ENCODE measurements at regions not wholly inside any gene's neighbourhood (a gene's known extent, or its start where the extent isn't known, plus 50 kb on each side); places are given as distances from the start of the nearest gene placed in this dataset.
"Not testable (repeated sequence)": the region's sequence is repeated elsewhere in the genome, so short reads cannot be mapped to it uniquely, and the experiment has no call there.

GRCh38 chr5:154652746-154653417 lies 102.3 kb upstream of the LARP1 start:
- no peak for DNase-seq

- not testable (repeated sequence) for DNase-seq
Measured at GRCh38 chr5:154651795-154652194, 103.4 kb upstream of the LARP1 start.

- no peak for DNase-seq
Measured at GRCh38 chr5:154648706-154649105, 106.5 kb upstream of the LARP1 start.

GRCh38 chr5:154648229-154648628 lies 106.9 kb upstream of the LARP1 start:
- no peak for DNase-seq

- DNase-seq = no peak
Measured at GRCh38 chr5:154647761-154648145, 107.4 kb upstream of the LARP1 start.

- no peak for DNase-seq
Measured at GRCh38 chr5:154647114-154647760, 107.9 kb upstream of the LARP1 start.

- DNase-seq = no peak
Measured at GRCh38 chr5:154646745-154647113, 108.4 kb upstream of the LARP1 start.

- no peak for DNase-seq
Measured at GRCh38 chr5:154644745-154645411, 110.3 kb upstream of the LARP1 start.

- DNase-seq = no peak
Measured at GRCh38 chr5:154642499-154643245, 112.5 kb upstream of the LARP1 start.

- DNase-seq = not testable (repeated sequence)
Measured at GRCh38 chr5:154640213-154640831, 114.9 kb upstream of the LARP1 start.

GRCh38 chr5:154636786-154637185 lies 118.4 kb upstream of the LARP1 start:
- not testable (repeated sequence) for DNase-seq

GRCh38 chr5:154636271-154636670 lies 118.9 kb upstream of the LARP1 start:
- DNase-seq = not testable (repeated sequence)

GRCh38 chr5:154633744-154634143 lies 121.4 kb upstream of the LARP1 start:
- DNase-seq = not testable (repeated sequence)

GRCh38 chr5:154631141-154631540 lies 124.0 kb upstream of the LARP1 start:
- DNase-seq = no peak

- DNase-seq = no peak
Measured at GRCh38 chr5:154630410-154630809, 124.8 kb upstream of the LARP1 start.

GRCh38 chr5:154628685-154629084 lies 126.5 kb upstream of the LARP1 start:
- no peak for DNase-seq

GRCh38 chr5:154627698-154628678 lies 127.2 kb upstream of the LARP1 start:
- no peak for DNase-seq

GRCh38 chr5:154626876-154627557 lies 128.2 kb upstream of the LARP1 start:
- DNase-seq = no peak

- DNase-seq = no peak
Measured at GRCh38 chr5:154625031-154625430, 130.1 kb upstream of the LARP1 start.

GRCh38 chr5:154624341-154624740 lies 130.8 kb upstream of the LARP1 start:
- no peak for DNase-seq

- no peak for DNase-seq
Measured at GRCh38 chr5:154620411-154620810, 134.8 kb upstream of the LARP1 start.
